NB4 (cell line): ENCODE measurements at regions not wholly inside any gene's neighbourhood (a gene's known extent, or its start where the extent isn't known, plus 50 kb on each side); places are given as distances from the start of the nearest gene placed in this dataset.

Experiments
- DNase-seq: peaks from one replicate; pipeline ENCODE4 v3.0.0; 2010; ENCODE audit warnings: low read depth
- H3K4me3 ChIP-seq: one replicate; pipeline ENCODE4 v1.5.1; 2011; ENCODE audit warnings: mild to moderate bottlenecking, low read depth, low read length, moderate library complexity
- CTCF ChIP-seq: IDR thresholded peaks from one replicate; pipeline ENCODE4 v1.5.1; 2012; ENCODE audit warnings: low read depth, low read length
- MYC ChIP-seq: IDR thresholded peaks from 2 replicates; pipeline ENCODE4 v1.6.1; 2011; ENCODE audit warnings: low read depth, low read length
- POLR2A ChIP-seq: IDR thresholded peaks from 2 replicates; pipeline ENCODE4 v1.6.1; 2011; ENCODE audit warnings: mild to moderate bottlenecking; ENCODE audit not compliant: insufficient read length; ENCODE audit errors: extremely low read depth
- TF ChIP-seq, protein P1 (sequence below): IDR thresholded peaks from 2 replicates; pipeline ENCODE4 v1.6.1; 2011; ENCODE audit warnings: low read depth, low read length

- no peak overlapping the region for H3K4me3 ChIP-seq
- no peak for DNase-seq
- TF ChIP-seq MYC (no peak), POLR2A (no peak), CTCF (no peak)
- TF ChIP-seq, protein P1, sequence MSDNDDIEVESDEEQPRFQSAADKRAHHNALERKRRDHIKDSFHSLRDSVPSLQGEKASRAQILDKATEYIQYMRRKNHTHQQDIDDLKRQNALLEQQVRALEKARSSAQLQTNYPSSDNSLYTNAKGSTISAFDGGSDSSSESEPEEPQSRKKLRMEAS, result no peak
These were observed 209.2 kb downstream of the ENC1 start for GRCh38 chr5:74431290-74431669.

- TF ChIP-seq CTCF, result no peak
- TF ChIP-seq, protein P1, result no peak
- TF ChIP-seq POLR2A, result no peak
- TF ChIP-seq MYC, result no peak
- no peak for DNase-seq
- H3K4me3 ChIP-seq, result no peak overlapping the region
These were observed 209.8 kb downstream of the ENC1 start for GRCh38 chr5:74430631-74431289.

GRCh38 chr5:74429495-74429894, 211.0 kb downstream of the ENC1 start:
- H3K4me3 ChIP-seq, result no peak overlapping the region
- TF ChIP-seq POLR2A (no peak), MYC (no peak), CTCF (no peak)
- TF ChIP-seq, protein P1, result no peak
- DNase-seq, result no peak

GRCh38 chr5:74428876-74429275, 211.7 kb downstream of the ENC1 start:
- H3K4me3 ChIP-seq, result no peak overlapping the region
- DNase-seq, result no peak
- TF ChIP-seq, protein P1, result no peak
- no peak for TF ChIP-seq POLR2A
- no peak for TF ChIP-seq CTCF
- no peak for TF ChIP-seq MYC

DNA sequence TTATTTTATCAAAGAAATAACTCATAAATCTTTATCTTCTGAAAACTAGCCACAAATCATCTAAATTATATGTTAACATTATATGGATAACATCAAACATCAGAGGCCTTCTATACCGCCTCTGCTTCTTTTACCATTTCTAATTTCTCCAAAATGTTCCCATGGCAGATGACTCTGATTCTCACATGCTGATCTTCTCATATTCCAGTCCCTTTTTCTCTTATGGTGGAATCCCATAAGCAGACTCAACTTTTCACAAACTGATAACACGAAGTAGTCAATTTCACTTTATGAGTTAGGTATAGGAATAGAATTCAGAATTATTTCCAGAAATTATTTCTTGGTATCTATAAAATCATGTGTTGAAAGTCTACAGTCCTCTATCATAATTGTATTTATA, 212.3 kb downstream of the ENC1 start:
- no peak overlapping the region for H3K4me3 ChIP-seq
- no peak for DNase-seq
- TF ChIP-seq CTCF, result no peak
- TF ChIP-seq, protein P1, result no peak
- no peak for TF ChIP-seq MYC
- no peak for TF ChIP-seq POLR2A

- no peak for DNase-seq
- TF ChIP-seq POLR2A (no peak), MYC (no peak), CTCF (no peak)
- TF ChIP-seq, protein P1, result no peak
- no peak overlapping the region for H3K4me3 ChIP-seq
These were observed 214.0 kb downstream of the ENC1 start for GRCh38 chr5:74426506-74426905.
